ENCODE measurements at regions not wholly inside any gene's neighbourhood (a gene's known extent, or its start where the extent isn't known, plus 50 kb on each side); places are given as distances from the start of the nearest gene placed in this dataset.

DNA sequence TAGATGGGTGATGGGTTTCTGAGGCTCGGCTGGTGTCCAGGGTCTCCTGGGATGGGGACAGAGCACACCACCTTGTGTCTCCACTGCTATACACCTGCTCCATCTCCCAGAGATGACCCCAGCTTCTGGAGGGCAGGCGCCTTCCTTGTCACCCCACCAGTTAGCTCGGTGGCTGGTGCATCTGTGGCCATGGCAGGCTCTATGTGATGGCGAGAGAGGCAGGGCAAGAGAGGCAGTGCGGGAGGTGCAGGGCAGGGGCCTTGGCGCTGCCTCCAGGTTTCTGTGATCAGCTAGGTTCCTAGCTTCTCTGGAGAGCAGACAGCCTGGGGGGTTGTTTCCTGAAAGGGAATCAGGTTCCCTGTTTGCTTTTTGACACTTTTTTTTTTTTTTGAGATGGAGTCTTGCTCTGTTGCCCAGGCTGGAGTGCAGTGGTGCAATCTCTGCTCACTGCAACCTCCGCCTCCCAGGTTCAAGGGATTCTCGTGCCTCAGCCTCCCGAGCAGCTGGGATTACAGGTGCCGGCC, 69.0 kb upstream of the ZNF536 start:
- no peak for TF ChIP-seq CTCF (IDR thresholded peaks at IDR 0.05 in 2 of 3, conservative IDR thresholded peaks at IDR 0.05 in 1 of 3; ENCODE audit: control insufficient read depth in 2 of 3, extremely low read depth in 1 of 3, insufficient read depth in 1 of 3, low read depth in 3 of 3, low read length in 3 of 3)
- no peak for TF ChIP-seq SUZ12 (IDR thresholded peaks at IDR 0.05; ENCODE audit: unreplicated experiment)
- no peak for TF ChIP-seq CBX5 (IDR thresholded peaks at IDR 0.05; ENCODE audit: low read depth)
- no peak for TF ChIP-seq PAX8 (IDR thresholded peaks at IDR 0.05)
- no peak for TF ChIP-seq SMAD1 (IDR thresholded peaks at IDR 0.05; ENCODE audit: low read depth, partially characterized antibody)
- TF ChIP-seq BHLHE40 (IDR thresholded peaks at IDR 0.05; ENCODE audit: borderline replicate concordance in 1 of 2, low read depth in 2 of 2, low read length in 1 of 2): no peak
- TF ChIP-seq EP300 (IDR thresholded peaks at IDR 0.05; ENCODE audit: borderline replicate concordance in 1 of 2, control insufficient read depth in 1 of 2, low read depth in 2 of 2, low read length in 2 of 2): no peak
- TF ChIP-seq CHD2 (IDR thresholded peaks at IDR 0.05; ENCODE audit: borderline replicate concordance, low read depth, low read length): no peak
- TF ChIP-seq SPI1 (IDR thresholded peaks at IDR 0.05; ENCODE audit: borderline replicate concordance, insufficient read depth, low read depth, low read length): no peak
- TF ChIP-seq HCFC1 (IDR thresholded peaks at IDR 0.05; ENCODE audit: low read length): no peak
- no peak for TF ChIP-seq POLR2A (IDR thresholded peaks at IDR 0.05; ENCODE audit: low read depth, low read length)
- TF ChIP-seq POLR2AphosphoS5 (IDR thresholded peaks at IDR 0.05; ENCODE audit: low read length): no peak
- TF ChIP-seq NFXL1 (IDR thresholded peaks at IDR 0.05; ENCODE audit: borderline replicate concordance): no peak
